ENCODE measurements at regions not wholly inside any gene's neighbourhood (a gene's known extent, or its start where the extent isn't known, plus 50 kb on each side); places are given as distances from the start of the nearest gene placed in this dataset.
"Not testable (repeated sequence)": the region's sequence is repeated elsewhere in the genome, so short reads cannot be mapped to it uniquely, and the experiment has no call there.

- Histone ChIP-seq H3K36me3 (ENCODE audit: control insufficient read depth, insufficient read depth, low read length) (no peaks in the 10 kb centered on the region), H3K27me3 (ENCODE audit: control insufficient read depth, insufficient read depth, low read length) (no peaks in the 10 kb centered on the region), H3K9me3 (ENCODE audit: control insufficient read depth, insufficient read depth, low read depth, low read length) (no peaks in the 10 kb centered on the region), H3K4me3 (ENCODE audit: low read depth, low read length) (no peak overlapping the region), H3K9ac (ENCODE audit: low read length) (no peak overlapping the region), H3K4me1 (ENCODE audit: control insufficient read depth, insufficient read depth, low read length) (peaks cover 6% of the 10 kb centered on the region; the same call in 1 of the 2 replicates), H3K27ac (ENCODE audit: low read depth, low read length) (no peak overlapping the region)
Observed at GRCh38 chr2:5188636-5189035, 503.5 kb upstream of the SOX11 start.

GRCh38 chr2:5190023-5190422, 502.2 kb upstream of the SOX11 start:
- Histone ChIP-seq H3K27me3 (ENCODE audit: control insufficient read depth, insufficient read depth, low read length) (no peaks in the 10 kb centered on the region), H3K36me3 (ENCODE audit: control insufficient read depth, insufficient read depth, low read length) (no peaks in the 10 kb centered on the region), H3K9ac (ENCODE audit: low read length) (no peak overlapping the region), H3K27ac (ENCODE audit: low read depth, low read length) (no peak overlapping the region), H3K4me1 (ENCODE audit: control insufficient read depth, insufficient read depth, low read length) (peaks cover 6% of the 10 kb centered on the region; the same call in 1 of the 2 replicates), H3K9me3 (ENCODE audit: control insufficient read depth, insufficient read depth, low read depth, low read length) (no peaks in the 10 kb centered on the region), H3K4me3 (ENCODE audit: low read depth, low read length) (no peak overlapping the region)

DNA sequence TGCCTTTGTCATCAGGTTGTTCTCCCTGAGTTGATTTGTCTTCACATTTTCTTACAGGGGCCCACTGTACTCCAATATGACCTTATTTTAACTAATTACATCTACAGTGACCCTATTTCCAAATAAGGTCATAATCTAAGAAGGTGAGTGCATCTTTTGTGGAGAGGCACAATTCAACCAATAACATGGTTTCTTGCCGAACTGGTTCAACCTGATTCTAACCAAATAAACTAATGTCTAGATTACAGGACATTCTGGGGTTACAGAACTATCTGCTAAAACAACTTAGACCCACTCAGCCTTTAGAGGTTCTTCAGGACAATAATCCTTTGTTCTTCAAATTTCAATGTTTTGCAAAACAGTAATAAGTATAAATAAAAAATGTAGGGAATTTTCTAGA, 496.5 kb upstream of the SOX11 start:
- Histone ChIP-seq H3K27ac (ENCODE audit: low read depth, low read length) (no peak overlapping the region), H3K4me1 (ENCODE audit: control insufficient read depth, insufficient read depth, low read length) (peaks cover 5% of the 10 kb centered on the region; the same call in 1 of the 2 replicates), H3K9ac (ENCODE audit: low read length) (no peak overlapping the region), H3K27me3 (ENCODE audit: control insufficient read depth, insufficient read depth, low read length) (no peaks in the 10 kb centered on the region), H3K4me3 (ENCODE audit: low read depth, low read length) (no peak overlapping the region), H3K9me3 (ENCODE audit: control insufficient read depth, insufficient read depth, low read depth, low read length) (no peaks in the 10 kb centered on the region), H3K36me3 (ENCODE audit: control insufficient read depth, insufficient read depth, low read length) (no peaks in the 10 kb centered on the region)

- no peaks in the 10 kb centered on the region for H3K27me3 ChIP-seq (ENCODE audit: control insufficient read depth, insufficient read depth, low read length)
- peak overlapping the region; percentile 25 for H3K9ac ChIP-seq (ENCODE audit: low read length)
- H3K4me1 ChIP-seq (ENCODE audit: control insufficient read depth, insufficient read depth, low read length), result peaks cover 11% of the 10 kb centered on the region
- no peaks in the 10 kb centered on the region for H3K9me3 ChIP-seq (ENCODE audit: control insufficient read depth, insufficient read depth, low read depth, low read length)
- H3K36me3 ChIP-seq (ENCODE audit: control insufficient read depth, insufficient read depth, low read length), result no peaks in the 10 kb centered on the region
- no peak overlapping the region for H3K4me3 ChIP-seq (ENCODE audit: low read depth, low read length)
- no peak overlapping the region for H3K27ac ChIP-seq (ENCODE audit: low read depth, low read length)
Observed at GRCh38 chr2:5203134-5203755, 488.9 kb upstream of the SOX11 start.

- not testable (repeated sequence) for H3K36me3 ChIP-seq (ENCODE audit: control insufficient read depth, insufficient read depth, low read length); H3K9ac ChIP-seq (ENCODE audit: low read length); H3K27ac ChIP-seq (ENCODE audit: low read depth, low read length); H3K4me3 ChIP-seq (ENCODE audit: low read depth, low read length); H3K27me3 ChIP-seq (ENCODE audit: control insufficient read depth, insufficient read depth, low read length); H3K9me3 ChIP-seq (ENCODE audit: control insufficient read depth, insufficient read depth, low read depth, low read length)
- H3K4me1 ChIP-seq (ENCODE audit: control insufficient read depth, insufficient read depth, low read length), result peaks cover 11% of the 10 kb centered on the region
Observed at GRCh38 chr2:5206742-5207141, 485.4 kb upstream of the SOX11 start.

- H3K4me1 ChIP-seq (ENCODE audit: control insufficient read depth, insufficient read depth, low read length), result no peaks in the 10 kb centered on the region
- H3K27ac ChIP-seq (ENCODE audit: low read depth, low read length), result no peak overlapping the region
- H3K36me3 ChIP-seq (ENCODE audit: control insufficient read depth, insufficient read depth, low read length), result no peaks in the 10 kb centered on the region
- H3K4me3 ChIP-seq (ENCODE audit: low read depth, low read length), result no peak overlapping the region
- H3K27me3 ChIP-seq (ENCODE audit: control insufficient read depth, insufficient read depth, low read length), result no peaks in the 10 kb centered on the region
- H3K9ac ChIP-seq (ENCODE audit: low read length), result no peak overlapping the region
- no peaks in the 10 kb centered on the region for H3K9me3 ChIP-seq (ENCODE audit: control insufficient read depth, insufficient read depth, low read depth, low read length)
Observed at GRCh38 chr2:5215989-5216607, 476.1 kb upstream of the SOX11 start.

DNA sequence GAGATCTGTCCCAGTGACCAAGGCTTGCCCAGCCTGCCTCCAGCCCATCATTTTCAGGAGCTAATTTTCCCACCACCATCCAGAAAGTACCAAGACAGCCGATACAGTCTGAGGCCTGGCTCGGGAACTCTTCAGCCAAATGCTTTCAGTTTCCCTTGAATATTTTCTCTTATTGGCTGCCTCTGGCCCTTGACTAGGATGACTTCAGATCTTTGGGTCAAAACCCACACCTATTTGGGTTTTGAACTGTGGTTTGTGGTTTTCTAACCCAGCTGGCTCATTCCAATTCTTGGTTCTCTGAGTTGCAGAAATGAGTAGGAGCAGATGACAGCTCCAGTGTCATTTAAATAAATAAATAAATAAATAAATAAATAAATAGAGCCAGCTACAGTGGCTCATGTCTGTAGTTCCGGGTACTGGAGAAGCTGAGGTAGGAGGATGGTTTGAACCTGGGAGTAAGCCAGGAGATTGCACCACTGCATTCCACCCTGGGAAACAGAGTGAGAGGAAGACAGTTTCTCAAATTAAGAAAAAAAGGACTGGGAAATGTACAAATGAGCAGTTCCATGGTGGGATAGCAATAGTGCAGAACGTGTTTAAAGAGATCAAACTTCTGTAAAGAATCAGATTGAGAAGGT, 465.0 kb upstream of the SOX11 start:
- Histone ChIP-seq H3K9me3 (ENCODE audit: control insufficient read depth, insufficient read depth, low read depth, low read length) (0 out of 2 replicates have a peak, but pooled peaks cover 3% of the 10 kb centered on the region), H3K27me3 (ENCODE audit: control insufficient read depth, insufficient read depth, low read length) (no peaks in the 10 kb centered on the region), H3K4me1 (ENCODE audit: control insufficient read depth, insufficient read depth, low read length) (no peaks in the 10 kb centered on the region), H3K27ac (ENCODE audit: low read depth, low read length) (no peak overlapping the region), H3K4me3 (ENCODE audit: low read depth, low read length) (no peak overlapping the region), H3K9ac (ENCODE audit: low read length) (no peak overlapping the region), H3K36me3 (ENCODE audit: control insufficient read depth, insufficient read depth, low read length) (no peaks in the 10 kb centered on the region)

DNA sequence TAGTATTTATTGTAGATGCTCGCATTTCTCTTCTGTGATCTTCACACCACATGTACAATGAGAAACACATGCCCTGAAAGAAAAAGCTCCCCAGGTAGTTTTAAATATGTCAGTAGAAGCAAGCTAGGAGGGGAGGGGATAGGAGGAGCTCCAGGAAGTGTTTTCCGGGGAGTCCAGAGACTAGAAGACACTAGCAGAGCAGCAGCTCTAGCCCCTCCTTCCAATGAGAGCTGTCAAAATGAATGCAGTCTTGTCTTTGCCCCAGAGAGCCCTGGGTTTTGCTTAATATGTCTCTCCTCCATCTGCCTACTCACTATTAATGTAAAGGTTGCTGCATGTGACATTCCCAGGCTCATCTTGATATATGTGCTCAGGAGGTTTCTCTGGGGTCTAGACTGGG, 462.6 kb upstream of the SOX11 start:
- Histone ChIP-seq H3K4me1 (ENCODE audit: control insufficient read depth, insufficient read depth, low read length) (no peaks in the 10 kb centered on the region), H3K36me3 (ENCODE audit: control insufficient read depth, insufficient read depth, low read length) (no peaks in the 10 kb centered on the region), H3K9me3 (ENCODE audit: control insufficient read depth, insufficient read depth, low read depth, low read length) (no peaks in the 10 kb centered on the region), H3K9ac (ENCODE audit: low read length) (no peak overlapping the region), H3K4me3 (ENCODE audit: low read depth, low read length) (no peak overlapping the region), H3K27me3 (ENCODE audit: control insufficient read depth, insufficient read depth, low read length) (no peaks in the 10 kb centered on the region), H3K27ac (ENCODE audit: low read depth, low read length) (no peak overlapping the region)

DNA sequence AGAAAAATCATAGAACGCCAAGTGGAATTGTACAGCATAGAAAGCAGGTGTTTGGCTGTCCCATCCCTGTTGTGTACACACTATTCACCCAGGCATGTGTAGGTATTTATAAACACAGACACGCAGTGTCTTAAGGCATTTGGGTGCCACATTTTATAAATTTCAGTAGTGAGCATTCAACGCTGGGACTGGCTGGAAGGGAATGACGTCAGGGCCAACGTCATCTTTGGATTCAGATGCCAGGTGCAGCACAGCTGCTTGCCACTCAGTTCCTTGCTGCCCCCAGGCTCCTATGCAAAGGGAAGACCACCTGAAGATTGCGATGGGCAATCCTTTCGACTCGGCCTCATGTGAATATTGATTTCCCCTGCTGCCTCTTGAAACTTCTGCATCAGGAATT, 461.7 kb upstream of the SOX11 start:
- no peaks in the 10 kb centered on the region for H3K4me1 ChIP-seq (ENCODE audit: control insufficient read depth, insufficient read depth, low read length)
- no peaks in the 10 kb centered on the region for H3K27me3 ChIP-seq (ENCODE audit: control insufficient read depth, insufficient read depth, low read length)
- H3K36me3 ChIP-seq (ENCODE audit: control insufficient read depth, insufficient read depth, low read length), result no peaks in the 10 kb centered on the region
- H3K9me3 ChIP-seq (ENCODE audit: control insufficient read depth, insufficient read depth, low read depth, low read length), result no peaks in the 10 kb centered on the region
- no peak overlapping the region for H3K27ac ChIP-seq (ENCODE audit: low read depth, low read length)
- H3K9ac ChIP-seq (ENCODE audit: low read length), result no peak overlapping the region
- H3K4me3 ChIP-seq (ENCODE audit: low read depth, low read length), result no peak overlapping the region

DNA sequence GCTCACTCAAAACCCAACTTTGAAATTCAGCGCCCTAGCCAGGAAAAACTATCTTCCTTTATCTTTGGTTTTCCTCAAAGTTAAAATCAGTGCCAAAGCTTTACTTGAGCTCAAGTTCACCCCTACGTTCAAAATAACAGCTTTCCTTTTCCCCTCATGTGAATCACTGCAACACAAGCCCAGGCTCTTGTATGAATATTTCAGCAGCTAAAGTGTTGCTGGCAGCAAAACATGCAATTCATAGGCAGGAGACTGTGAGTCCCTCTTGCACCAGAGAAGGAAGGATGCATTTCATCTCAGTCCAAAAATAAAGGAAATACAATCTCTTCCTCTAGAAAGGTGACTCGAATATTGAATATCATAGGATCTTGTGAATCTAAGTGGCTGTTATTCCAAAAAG, 461.3 kb upstream of the SOX11 start:
- Histone ChIP-seq H3K27me3 (ENCODE audit: control insufficient read depth, insufficient read depth, low read length) (no peaks in the 10 kb centered on the region), H3K27ac (ENCODE audit: low read depth, low read length) (no peak overlapping the region), H3K36me3 (ENCODE audit: control insufficient read depth, insufficient read depth, low read length) (no peaks in the 10 kb centered on the region), H3K4me3 (ENCODE audit: low read depth, low read length) (no peak overlapping the region), H3K9me3 (ENCODE audit: control insufficient read depth, insufficient read depth, low read depth, low read length) (no peaks in the 10 kb centered on the region), H3K9ac (ENCODE audit: low read length) (no peak overlapping the region), H3K4me1 (ENCODE audit: control insufficient read depth, insufficient read depth, low read length) (no peaks in the 10 kb centered on the region)

- H3K9me3 ChIP-seq (ENCODE audit: control insufficient read depth, insufficient read depth, low read depth, low read length), result no peaks in the 10 kb centered on the region
- no peaks in the 10 kb centered on the region for H3K4me1 ChIP-seq (ENCODE audit: control insufficient read depth, insufficient read depth, low read length)
- H3K27ac ChIP-seq (ENCODE audit: low read depth, low read length), result no peak overlapping the region
- no peaks in the 10 kb centered on the region for H3K36me3 ChIP-seq (ENCODE audit: control insufficient read depth, insufficient read depth, low read length)
- H3K9ac ChIP-seq (ENCODE audit: low read length), result no peak overlapping the region
- H3K4me3 ChIP-seq (ENCODE audit: low read depth, low read length), result no peak overlapping the region
- no peaks in the 10 kb centered on the region for H3K27me3 ChIP-seq (ENCODE audit: control insufficient read depth, insufficient read depth, low read length)
Observed at GRCh38 chr2:5231287-5231686, 460.9 kb upstream of the SOX11 start.

Measured in HUES6 (cell line).